K562 (cell line): ENCODE measurements at regions not wholly inside any gene's neighbourhood (a gene's known extent, or its start where the extent isn't known, plus 50 kb on each side); places are given as distances from the start of the nearest gene placed in this dataset.

Experiments
- ATAC-seq: fragments of 200-7000 bp; cut with Tn5 transposase; 3 replicates; pipeline ENCODE4 v1.9.1; 2020; ENCODE audit warnings: moderate library complexity
- BruUV-seq: library from RNA; stranded (reverse); fragments of 400-500 nt; replicated peaks from 2 replicates; lab custom pipeline; 2021; lab: Mats Ljungman, UMichigan
- CTCF ChIA-PET: fragments of 300-600 bp; formaldehyde crosslinking; extraction: SDS; loops from one replicate; lab custom pipeline; 2021; ENCODE audit warnings: low intra/inter-chr PET ratio; lab: Yijun Ruan, JAX
- POLR2A ChIA-PET: fragments of 300-600, 350-650 bp; sonication (Branson Sonifier 250); formaldehyde crosslinking; extraction: SDS; loops from one replicate; lab custom pipeline; 2021; ENCODE audit warnings: antibody characterized with exemption, inconsistent platforms; lab: Yijun Ruan, JAX
- DNase-seq, 4 experiments: peaks; one replicate each; pipeline versions ENCODE4 v3.0.0 to v3.0.0-alpha.2; 2011 to 2018; ENCODE audit warnings: low spot score in 3 of 4, mixed read lengths in 3 of 4; ENCODE audit errors: extremely low read depth in 1 of 4
- FAIRE-seq: peaks from 2 replicates; lab custom pipeline; 2011; peaks lifted over from hg19 to GRCh38; lab: Jason Lieb, UNC
- H2AFZ ChIP-seq: 2 replicates; pipeline ENCODE4 v1.6.0; 2011; ENCODE audit warnings: low read depth, low read length, control low read depth, inconsistent platforms
- H3K27ac ChIP-seq: fragments of 200-600 bp; 3 replicates; pipeline ENCODE4 v1.8.0; 2011; ENCODE audit warnings: low read depth, mild to moderate bottlenecking, control low read depth, inconsistent platforms, low read length, moderate library complexity, mixed read lengths; ENCODE audit errors: extremely low read depth
- H3K27me3 ChIP-seq, 2 experiments: fragments of 300-600 bp in 1 of 2; 2 replicates in 1 of 2; 3 replicates in 1 of 2; pipeline versions ENCODE4 v1.6.0 to v1.8.0; 2011; ENCODE audit warnings: inconsistent platforms in 2 of 2, low read length in 2 of 2, mild to moderate bottlenecking in 1 of 2, mixed read lengths in 1 of 2, moderate library complexity in 1 of 2; ENCODE audit not compliant: control insufficient read depth in 2 of 2, insufficient read depth in 2 of 2
- H3K36me3 ChIP-seq: fragments of 300-600 bp; 3 replicates; pipeline ENCODE4 v1.8.0; 2011; ENCODE audit warnings: mild to moderate bottlenecking, low read length, inconsistent platforms; ENCODE audit not compliant: control insufficient read depth, insufficient read depth
- H3K4me1 ChIP-seq, 2 experiments: fragments of 200-600 bp in 1 of 2; replicated peaks in 1 of 2; 2 replicates in 1 of 2; 3 replicates in 1 of 2; pipeline versions ENCODE4 v1.5.1 to v1.8.0; 2011; ENCODE audit warnings: inconsistent platforms in 2 of 2, low read length in 2 of 2, mild to moderate bottlenecking in 1 of 2, mixed read lengths in 1 of 2, moderate library complexity in 1 of 2; ENCODE audit not compliant: control insufficient read depth in 2 of 2, insufficient read depth in 2 of 2
- H3K4me2 ChIP-seq: 2 replicates; pipeline ENCODE4 v1.6.1; 2011; ENCODE audit warnings: low read length, control low read depth, inconsistent platforms, mixed read lengths; ENCODE audit not compliant: insufficient read depth
- H3K4me3 ChIP-seq: fragments of 200-600 bp; sonication (generic), shearing (Covaris generic); 2 replicates; pipeline ENCODE4 v1.5.1; 2016; ENCODE audit warnings: control low read depth, inconsistent platforms
- H3K79me2 ChIP-seq: fragments of 200-600 bp; 3 replicates; pipeline ENCODE4 v1.8.0; 2011; ENCODE audit warnings: low read length, inconsistent platforms; ENCODE audit not compliant: control insufficient read depth, insufficient read depth
- H3K9ac ChIP-seq, 2 experiments: 2 replicates each; pipeline versions ENCODE4 v1.6.0 to v1.6.1; 2011; ENCODE audit warnings: low read depth in 2 of 2, low read length in 2 of 2, control low read depth in 1 of 2, inconsistent platforms in 1 of 2, mild to moderate bottlenecking in 1 of 2, mixed read lengths in 1 of 2; ENCODE audit not compliant: insufficient read depth in 1 of 2
- H3K9me1 ChIP-seq: one replicate; pipeline ENCODE4 v1.6.0; 2011; ENCODE audit warnings: inconsistent platforms, mild to moderate bottlenecking, low read length, moderate library complexity; ENCODE audit not compliant: control insufficient read depth, insufficient read depth
- H3K9me3 ChIP-seq: replicated peaks from 2 replicates; pipeline ENCODE4 v1.5.1; 2011; ENCODE audit warnings: low read depth, low read length, inconsistent platforms; ENCODE audit not compliant: control insufficient read depth, insufficient read depth
- H4K20me1 ChIP-seq: replicated peaks from 2 replicates; pipeline ENCODE4 v1.6.1; 2011; ENCODE audit warnings: low read length, inconsistent platforms, mixed read lengths; ENCODE audit not compliant: control insufficient read depth, insufficient read depth
- NCOA4 ChIP-seq: fragments of 450-650 bp; IDR thresholded peaks from 2 replicates; pipeline ENCODE4 v1.6.1; 2018; ENCODE audit warnings: mild to moderate bottlenecking; ENCODE audit not compliant: partially characterized antibody
- RNF2 ChIP-seq: sonication (generic); IDR thresholded peaks from 2 replicates; pipeline ENCODE4 v1.6.1; 2016
- ZBTB2 ChIP-seq: fragments of 450-650 bp; IDR thresholded peaks from 2 replicates; pipeline ENCODE4 v1.6.1; 2016; ENCODE audit warnings: antibody characterized with exemption
- ZBTB8A ChIP-seq: fragments of 450-650 bp; IDR thresholded peaks from 2 replicates; pipeline ENCODE4 v1.6.1; 2018; ENCODE audit warnings: mild to moderate bottlenecking, moderate library complexity; ENCODE audit not compliant: partially characterized antibody
- ZNF165 ChIP-seq: fragments of 250-450 bp; sonication (Bioruptor Pico); IDR thresholded peaks from 2 replicates; pipeline ENCODE4 v1.4.0; 2020; ENCODE audit warnings: borderline replicate concordance
- ZNF274 ChIP-seq: IDR thresholded peaks from 2 replicates; pipeline ENCODE4 v1.6.1; 2011; ENCODE audit warnings: low read depth, mild to moderate bottlenecking, low read length, moderate library complexity, borderline replicate concordance
- ZNF583 ChIP-seq: fragments of 250-450 bp; sonication (Bioruptor Pico); IDR thresholded peaks from 2 replicates; pipeline ENCODE4 v1.4.0; 2020
- ZNF592 ChIP-seq: fragments of 450-650 bp; IDR thresholded peaks from 2 replicates; pipeline ENCODE4 v1.6.1; 2017; ENCODE audit warnings: antibody characterized with exemption, mild to moderate bottlenecking
- WGBS: fragments of 100-300 bp; shearing (Covaris generic); methylation state at CpG from one replicate; pipeline ENCODE4 v1.1.6; 2016; ENCODE audit warnings: low coverage, mixed read lengths; ENCODE audit not compliant: insufficient coverage; ENCODE audit errors: missing lambda C conversion rate; 5-methylcytosine and 5-hydroxymethylcytosine counted together
- in situ Hi-C: fragments of 300-500 bp; cut with MboI; formaldehyde crosslinking; loops from 4 replicates; pipeline ENCODE4 v1.15.0; 2018; ENCODE audit warnings: inconsistent platforms, mixed read lengths
- intact Hi-C: fragments of 100-400 bp; cut with micrococcal nuclease; formaldehyde crosslinking; loops from 2 replicates; pipeline ENCODE4 v1.14.2; 2022
- TF ChIP-seq, protein P1 (sequence below): sonication (generic); formaldehyde crosslinking; IDR thresholded peaks from 2 replicates; pipeline ENCODE4 v1.8.1; 2023; ENCODE audit warnings: mild to moderate bottlenecking, missing genetic modification reagents

DNA sequence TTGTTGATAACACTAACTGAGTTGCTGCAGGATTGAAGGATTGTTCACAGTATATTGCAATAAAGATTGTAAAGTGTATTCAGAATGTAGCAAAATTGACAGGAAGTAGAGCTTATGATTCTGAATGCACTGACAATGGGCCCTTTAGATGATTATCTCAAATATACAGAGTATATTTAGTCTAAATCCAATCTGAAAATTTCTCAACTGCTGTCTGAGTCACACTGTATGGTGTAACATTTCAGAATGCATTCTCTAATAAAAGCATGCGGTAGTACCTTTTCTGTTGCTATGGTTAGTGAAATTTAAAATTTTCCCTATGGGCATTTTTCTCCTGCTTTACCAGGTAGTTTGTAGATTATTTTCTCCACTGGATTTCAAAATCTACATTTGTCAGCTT, 365.2 kb downstream of the PCDH17 start:
- Histone ChIP-seq H3K79me2 (no peaks in the 10 kb centered on the region), H3K4me3 (no peak overlapping the region), H3K4me2 (no peak overlapping the region), H3K36me3 (no peaks in the 10 kb centered on the region), H2AFZ (no peak overlapping the region), H3K27ac (no peak overlapping the region), H3K9ac (no peak overlapping the region), H3K9me1 (no peaks in the 10 kb centered on the region), H3K27me3 (no peaks in the 10 kb centered on the region), H4K20me1 (no peaks in the 10 kb centered on the region), H3K4me1 (no peaks in the 10 kb centered on the region), H3K9me3 (no peaks in the 10 kb centered on the region)
- WGBS: 17% methylated on average over 1 of the region's 1 CpG
- TF ChIP-seq ZBTB2 (no peak), ZNF274 (no peak), ZBTB8A (no peak), ZNF583 (CRISPR knock-in tag) (no peak), RNF2 (no peak), ZNF165 (CRISPR knock-in tag) (no peak), NCOA4 (no peak), ZNF592 (no peak)
- TF ChIP-seq, protein P1, sequence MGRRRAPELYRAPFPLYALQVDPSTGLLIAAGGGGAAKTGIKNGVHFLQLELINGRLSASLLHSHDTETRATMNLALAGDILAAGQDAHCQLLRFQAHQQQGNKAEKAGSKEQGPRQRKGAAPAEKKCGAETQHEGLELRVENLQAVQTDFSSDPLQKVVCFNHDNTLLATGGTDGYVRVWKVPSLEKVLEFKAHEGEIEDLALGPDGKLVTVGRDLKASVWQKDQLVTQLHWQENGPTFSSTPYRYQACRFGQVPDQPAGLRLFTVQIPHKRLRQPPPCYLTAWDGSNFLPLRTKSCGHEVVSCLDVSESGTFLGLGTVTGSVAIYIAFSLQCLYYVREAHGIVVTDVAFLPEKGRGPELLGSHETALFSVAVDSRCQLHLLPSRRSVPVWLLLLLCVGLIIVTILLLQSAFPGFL: no peak
- intact Hi-C loops: no loop called here
- no peak for FAIRE-seq
- POLR2A ChIA-PET: no interaction called here
- in situ Hi-C loops: no loop called here
- CTCF ChIA-PET: no interaction called here
- DNase-seq: no peak
- BruUV-seq: no TSS peak
- no peak for ATAC-seq
